A673 (cell line): ENCODE measurements at regions not wholly inside any gene's neighbourhood (a gene's known extent, or its start where the extent isn't known, plus 50 kb on each side); places are given as distances from the start of the nearest gene placed in this dataset.

ENCODE experiments used
- BruUV-seq: library from RNA; stranded (reverse); fragments of 400-500 nt; replicated peaks from 2 replicates; lab custom pipeline; 2021; lab: Mats Ljungman, UMichigan
- CTCF ChIA-PET: fragments of 300-600 bp; sonication (Branson Sonifier 250); formaldehyde crosslinking; loops from one replicate; lab custom pipeline; 2022; ENCODE audit warnings: antibody characterized with exemption; lab: Charles Lee
- POLR2A ChIA-PET: fragments of 300-600 bp; sonication (Branson Sonifier 250); formaldehyde crosslinking; loops from one replicate; lab custom pipeline; 2022; ENCODE audit warnings: antibody characterized with exemption; ENCODE audit not compliant: low non-redundant PET; lab: Charles Lee
- DNase-seq: peaks from one replicate; pipeline ENCODE4 v3.0.0-alpha.2; 2015; ENCODE audit warnings: low spot score
- H3K27ac ChIP-seq: fragments of 200-600 bp; sonication (generic); 2 replicates; pipeline ENCODE4 v1.5.1; 2016; ENCODE audit warnings: mixed run types, low read depth, mild to moderate bottlenecking, mixed read lengths, antibody characterized with exemption, low read length; ENCODE audit not compliant: poor library complexity, severe bottlenecking
- H3K27me3 ChIP-seq: fragments of 200-600 bp; sonication (generic); replicated peaks from 2 replicates; pipeline ENCODE4 v1.6.1; 2017; ENCODE audit warnings: mixed run types, low read depth, mild to moderate bottlenecking, mixed read lengths, antibody characterized with exemption, low read length; ENCODE audit not compliant: insufficient read depth, poor library complexity
- H3K36me3 ChIP-seq: fragments of 200-600 bp; sonication (generic); 2 replicates; pipeline ENCODE4 v1.6.1; 2016; ENCODE audit warnings: mixed run types, mild to moderate bottlenecking, mixed read lengths, antibody characterized with exemption, low read length; ENCODE audit not compliant: insufficient read depth, poor library complexity, severe bottlenecking
- H3K4me1 ChIP-seq: fragments of 200-600 bp; sonication (generic); 2 replicates; pipeline ENCODE4 v1.6.1; 2017; ENCODE audit warnings: mixed run types, mild to moderate bottlenecking, mixed read lengths, antibody characterized with exemption, low read length; ENCODE audit not compliant: insufficient read depth, poor library complexity, severe bottlenecking
- H3K4me3 ChIP-seq: fragments of 200-600 bp; sonication (generic); 2 replicates; pipeline ENCODE4 v1.5.1; 2016; ENCODE audit warnings: low read depth, mixed run types, mild to moderate bottlenecking, mixed read lengths, low read length; ENCODE audit not compliant: poor library complexity, severe bottlenecking
- H3K9me3 ChIP-seq: fragments of 200-600 bp; sonication (generic); 2 replicates; pipeline ENCODE4 v1.6.1; 2016; ENCODE audit warnings: mixed run types, low read depth, mild to moderate bottlenecking, mixed read lengths, antibody characterized with exemption, low read length; ENCODE audit not compliant: poor library complexity, severe bottlenecking
- CTCF ChIP-seq: fragments of 300-800, 200-600 bp; sonication (generic); conservative IDR thresholded peaks from 2 replicates; pipeline ENCODE4 v1.5.1; 2017; ENCODE audit warnings: low read depth, mild to moderate bottlenecking, antibody characterized with exemption, low read length, moderate library complexity, mixed read lengths
- EZH2 ChIP-seq: fragments of 200-600 bp; sonication (generic); IDR thresholded peaks from 2 replicates; pipeline ENCODE4 v1.6.1; 2017; ENCODE audit warnings: borderline replicate concordance, low read depth, mild to moderate bottlenecking, mixed read lengths, antibody characterized with exemption, low read length; ENCODE audit not compliant: poor library complexity, severe bottlenecking
- intact Hi-C: fragments of 100-400 bp; cut with micrococcal nuclease; formaldehyde crosslinking; loops from one replicate; pipeline ENCODE4 v1.10.0; 2022; ENCODE audit not compliant: unreplicated experiment

- Histone ChIP-seq H3K36me3 (no peaks in the 10 kb centered on the region), H3K9me3 (no peaks in the 10 kb centered on the region), H3K27ac (no peak overlapping the region), H3K27me3 (no peaks in the 10 kb centered on the region), H3K4me1 (peaks cover 9% of the 10 kb centered on the region), H3K4me3 (no peak overlapping the region)
- POLR2A ChIA-PET = no interaction called here
- CTCF ChIA-PET = no interaction called here
- intact Hi-C loops = no loop called here
- no peak for DNase-seq
- TF ChIP-seq EZH2 (no peak), CTCF (no peak)
- no TSS peak for BruUV-seq
Measured at GRCh38 chr1:188426561-188426960, 1597.8 kb downstream of the PLA2G4A start.

DNA sequence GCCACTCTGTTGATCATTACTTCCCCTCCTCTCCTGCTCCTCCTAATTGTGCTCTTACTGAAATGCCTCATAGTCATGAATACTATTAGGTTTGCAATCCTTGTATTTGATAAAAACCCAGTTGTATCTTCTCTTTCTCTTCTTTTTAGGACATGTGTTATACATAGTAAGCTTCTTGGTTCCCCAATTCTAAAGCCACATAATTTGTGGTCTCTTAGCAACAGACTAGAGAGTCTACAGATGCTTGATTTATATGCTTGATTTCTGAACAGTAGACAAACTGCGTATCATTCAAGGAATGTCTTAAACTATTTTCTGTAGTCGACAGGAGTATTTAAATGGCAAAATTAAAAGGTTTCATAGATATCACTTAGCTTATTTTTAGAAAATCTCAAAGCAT, 1598.9 kb downstream of the PLA2G4A start:
- no peak for TF ChIP-seq EZH2
- TF ChIP-seq CTCF = no peak
- POLR2A ChIA-PET = no interaction called here
- intact Hi-C loops = no loop called here
- H3K4me1 ChIP-seq = peaks cover 9% of the 10 kb centered on the region
- no TSS peak for BruUV-seq
- no peaks in the 10 kb centered on the region for H3K36me3 ChIP-seq
- no peaks in the 10 kb centered on the region for H3K27me3 ChIP-seq
- H3K27ac ChIP-seq = no peak overlapping the region
- no peak for DNase-seq
- no peaks in the 10 kb centered on the region for H3K9me3 ChIP-seq
- H3K4me3 ChIP-seq = no peak overlapping the region
- CTCF ChIA-PET = no interaction called here

- no peak overlapping the region for H3K27ac ChIP-seq
- TF ChIP-seq CTCF = no peak
- TF ChIP-seq EZH2 = no peak
- ChIA-PET CTCF (no interaction called here), POLR2A (no interaction called here)
- BruUV-seq = no TSS peak
- DNase-seq = no peak
- H3K4me3 ChIP-seq = no peak overlapping the region
- H3K9me3 ChIP-seq = no peaks in the 10 kb centered on the region
- intact Hi-C loops = no loop called here
- peaks cover 9% of the 10 kb centered on the region for H3K4me1 ChIP-seq
- H3K27me3 ChIP-seq = no peaks in the 10 kb centered on the region
- no peaks in the 10 kb centered on the region for H3K36me3 ChIP-seq
Measured at GRCh38 chr1:188429386-188429785, 1600.6 kb downstream of the PLA2G4A start.
